Stimulated activated CD8-positive, alpha-beta memory T cell treated with anti-CD3 and anti-CD28 coated beads, Interleukin-4, amount 100 ng/mL, for 48 hours (primary cell): ENCODE measurements at regions not wholly inside any gene's neighbourhood (a gene's known extent, or its start where the extent isn't known, plus 50 kb on each side); places are given as distances from the start of the nearest gene placed in this dataset.

Experiments used
- DNase-seq: peaks from one replicate; pipeline ENCODE4 v3.0.0-alpha.2; 2020

DNA sequence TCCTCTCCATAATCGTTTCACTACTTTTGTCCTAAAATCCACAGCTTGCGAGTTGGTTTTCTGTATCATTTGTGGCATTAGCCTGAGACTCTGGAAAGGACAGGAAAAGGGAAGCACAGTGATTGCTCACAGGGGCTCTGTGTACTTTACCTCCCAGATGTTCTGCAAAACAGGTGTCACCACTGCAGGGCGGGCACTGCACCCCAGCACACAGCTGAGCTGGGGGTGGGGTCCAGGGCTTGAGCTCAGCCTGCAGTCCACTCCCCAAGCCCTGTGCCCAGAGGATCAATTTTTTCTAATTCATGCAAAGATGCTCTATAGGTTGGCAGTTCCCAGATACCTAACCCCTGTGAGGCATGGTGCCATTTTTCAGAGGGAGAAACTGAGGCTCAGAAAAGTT lies 119.4 kb upstream of the GLI2 start:
- no peak for DNase-seq

DNA sequence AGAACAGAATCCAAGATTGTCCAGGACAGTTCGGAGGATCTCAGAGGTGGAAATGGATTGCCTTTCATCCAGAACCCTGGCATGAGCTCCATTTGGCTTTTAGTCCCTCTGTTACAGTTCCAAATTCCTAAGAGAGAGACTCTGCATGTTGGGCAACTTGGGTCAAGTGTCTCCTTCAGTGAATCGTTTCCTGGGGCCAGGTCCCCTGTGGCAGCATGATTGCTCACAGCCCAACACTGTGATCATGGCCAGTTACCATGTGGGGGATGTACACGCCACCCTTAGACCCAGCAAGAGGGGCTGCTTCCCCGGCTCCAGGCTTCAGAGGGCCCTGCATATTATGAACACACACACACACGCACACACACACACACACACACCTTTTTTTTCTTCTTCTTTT lies 118.6 kb upstream of the GLI2 start:
- DNase-seq: no peak

- no peak for DNase-seq
These were observed 116.8 kb upstream of the GLI2 start for GRCh38 chr2:120618830-120619229.

- no peak for DNase-seq
These were observed 116.1 kb upstream of the GLI2 start for GRCh38 chr2:120619579-120619978.

GRCh38 chr2:120620025-120620793 lies 115.5 kb upstream of the GLI2 start:
- DNase-seq: no peak

DNA sequence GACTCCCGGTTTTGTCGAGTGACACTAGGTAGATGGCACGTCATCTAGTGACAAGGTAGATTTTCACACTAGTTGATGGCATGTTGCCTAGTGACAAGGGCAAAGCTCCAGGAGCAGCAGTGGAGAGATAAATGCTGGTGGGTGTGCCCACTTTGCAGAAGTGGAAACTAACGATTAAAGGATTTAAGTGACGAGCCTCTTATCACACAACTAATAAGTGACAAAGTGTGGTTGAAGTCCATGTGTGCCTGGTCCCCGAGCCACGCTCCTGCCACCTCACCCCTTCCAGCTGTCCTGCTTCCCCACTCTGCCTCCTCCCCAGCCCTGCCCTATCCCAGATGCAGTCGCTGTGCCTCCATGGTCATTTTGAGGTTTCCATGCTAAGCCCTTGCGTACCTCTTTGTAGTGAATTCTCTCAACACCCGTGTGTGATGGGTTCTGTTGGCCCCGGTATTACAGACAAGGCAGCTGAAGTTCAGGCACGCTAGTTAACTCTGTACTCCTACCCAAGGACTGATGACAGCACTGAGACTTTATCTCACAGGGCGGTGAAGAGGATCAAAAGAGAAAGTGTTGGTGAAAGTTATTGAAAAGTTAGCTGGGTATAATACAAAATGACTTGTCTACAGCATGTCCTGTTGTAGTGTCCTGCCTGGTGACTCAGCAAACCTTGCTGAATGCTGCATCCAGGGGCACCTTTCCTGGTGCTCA lies 113.4 kb upstream of the GLI2 start:
- no peak for DNase-seq

GRCh38 chr2:120622886-120623753 lies 112.5 kb upstream of the GLI2 start:
- DNase-seq: no peak

GRCh38 chr2:120624061-120624737 lies 111.5 kb upstream of the GLI2 start:
- no peak for DNase-seq

DNA sequence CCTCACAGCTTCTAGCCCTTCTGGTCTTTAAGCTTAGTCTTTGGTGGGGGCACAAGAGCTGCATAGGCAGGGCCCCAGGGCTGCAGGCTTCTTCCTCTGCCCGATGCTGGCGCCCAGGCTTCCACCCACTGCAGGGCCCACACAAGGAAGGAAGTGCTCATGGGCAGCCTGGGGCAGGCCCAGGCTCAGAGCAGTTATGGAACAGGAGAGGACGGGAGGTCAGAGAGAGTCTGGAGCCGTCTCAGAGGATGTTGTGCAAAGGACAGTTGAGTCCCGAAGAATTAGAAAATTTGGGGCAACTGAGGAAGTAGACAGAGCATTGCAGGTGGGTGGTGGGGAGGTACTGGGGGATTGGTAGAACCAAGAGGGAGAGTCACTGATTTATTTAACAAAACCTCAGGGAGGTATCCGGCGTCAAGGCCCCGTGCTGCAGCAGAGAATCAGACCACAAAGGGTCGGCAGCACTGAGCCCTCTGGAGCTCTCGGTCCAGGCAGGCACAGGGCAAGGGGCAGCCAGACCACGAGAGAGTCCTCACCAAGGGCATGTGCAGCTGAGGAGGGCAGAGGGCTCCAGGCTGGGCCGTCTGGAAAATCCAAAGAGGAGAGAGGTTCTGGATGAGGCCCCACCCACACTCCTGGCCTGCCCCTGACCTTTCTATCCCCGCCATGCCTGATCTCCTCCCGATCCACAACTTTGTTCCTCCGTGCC lies 110.8 kb upstream of the GLI2 start:
- DNase-seq: no peak

DNA sequence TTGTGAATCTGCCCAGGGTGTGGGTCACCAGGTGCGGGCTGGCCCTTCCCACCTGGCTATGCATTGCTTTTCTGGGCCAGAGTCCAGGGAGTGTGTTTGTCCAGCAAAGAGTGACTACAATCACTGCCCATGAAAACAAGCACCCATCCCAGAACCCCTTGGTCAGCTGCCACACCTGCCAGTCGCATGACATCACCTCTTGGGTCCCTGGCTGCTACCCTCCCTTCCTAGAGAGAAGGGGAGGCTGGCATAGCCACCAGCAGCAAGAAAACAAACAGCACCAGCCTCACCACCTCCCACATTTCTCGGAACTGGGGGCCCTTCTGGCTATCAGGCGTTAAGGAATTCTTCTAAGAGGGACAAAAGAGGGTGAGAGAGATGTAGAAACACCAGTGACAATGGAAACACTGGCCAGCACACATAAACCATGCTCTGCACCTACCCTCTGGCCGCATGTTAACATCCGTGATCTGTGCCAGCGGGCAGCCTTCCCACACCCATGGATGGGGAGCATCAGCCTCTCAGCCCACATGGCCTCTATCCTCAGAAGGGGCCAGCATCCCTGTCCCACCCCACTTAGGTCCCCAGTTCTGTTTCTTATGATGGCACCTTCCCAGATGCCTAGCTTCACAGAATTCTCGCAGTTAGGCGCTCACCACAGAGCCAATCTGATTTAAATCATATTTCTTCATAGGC lies 109.7 kb upstream of the GLI2 start:
- DNase-seq: no peak

DNA sequence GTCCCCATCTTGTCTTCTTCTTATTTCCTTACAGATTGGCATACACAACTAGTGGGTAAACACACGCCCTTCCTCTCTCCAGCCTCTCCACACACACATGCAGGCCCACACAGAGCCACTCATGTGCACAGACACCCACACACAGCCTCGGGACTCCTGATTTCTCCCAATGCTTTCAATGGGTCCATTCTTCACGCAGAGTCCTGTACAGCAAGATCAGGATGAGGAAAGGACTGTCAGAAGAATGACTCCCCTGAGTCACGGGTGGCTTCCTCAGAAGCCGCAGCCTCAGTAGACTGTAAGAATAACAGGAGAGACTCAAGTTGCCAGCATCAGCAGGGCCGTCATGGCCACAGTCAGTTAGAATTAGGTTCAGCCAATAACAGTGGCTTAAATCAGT lies 109.1 kb upstream of the GLI2 start:
- DNase-seq: no peak

DNA sequence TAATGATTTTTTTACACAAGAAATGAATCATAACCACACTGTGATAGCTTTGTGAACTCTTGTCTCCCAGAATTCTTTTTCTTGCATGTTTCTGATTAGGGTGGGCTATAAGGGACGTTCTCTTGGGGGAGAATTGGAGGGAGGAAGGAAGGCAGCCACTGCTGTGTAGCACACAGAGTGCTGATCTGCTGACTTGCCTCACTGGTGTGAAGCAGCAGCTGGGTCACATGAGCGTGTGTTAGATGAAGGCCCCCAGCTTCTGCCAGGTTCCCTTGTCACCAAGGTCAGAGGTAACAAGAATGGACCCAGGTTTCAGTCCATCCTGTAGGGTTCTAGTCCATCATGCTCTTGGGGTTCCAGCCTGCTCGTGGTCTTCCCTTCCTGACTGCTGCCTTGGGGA lies 107.4 kb upstream of the GLI2 start:
- no peak for DNase-seq

GRCh38 chr2:120629241-120629895 lies 106.3 kb upstream of the GLI2 start:
- no peak for DNase-seq

- no peak for DNase-seq
These were observed 105.5 kb upstream of the GLI2 start for GRCh38 chr2:120630031-120630701.

DNA sequence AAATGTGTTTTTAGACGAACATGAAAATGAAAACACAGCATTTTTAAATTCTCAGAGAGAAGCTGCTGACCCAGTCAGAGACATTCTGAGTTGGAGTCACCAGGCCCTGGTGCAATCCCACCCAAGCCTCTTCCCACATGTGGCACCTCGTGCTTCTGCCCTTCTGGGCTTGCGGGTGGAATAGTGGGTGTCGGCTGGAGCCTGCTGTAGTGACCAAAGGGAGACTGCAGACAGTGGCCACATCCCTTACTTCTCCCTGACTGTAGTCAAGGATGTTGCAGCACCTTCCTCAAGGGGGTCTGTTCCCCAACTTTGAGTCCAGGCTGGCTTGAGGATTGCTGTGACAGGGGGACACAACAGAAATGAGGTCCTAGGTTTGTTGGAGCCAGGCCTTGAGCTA lies 104.4 kb upstream of the GLI2 start:
- DNase-seq: no peak

GRCh38 chr2:120631724-120632123 lies 103.9 kb upstream of the GLI2 start:
- no peak for DNase-seq

DNA sequence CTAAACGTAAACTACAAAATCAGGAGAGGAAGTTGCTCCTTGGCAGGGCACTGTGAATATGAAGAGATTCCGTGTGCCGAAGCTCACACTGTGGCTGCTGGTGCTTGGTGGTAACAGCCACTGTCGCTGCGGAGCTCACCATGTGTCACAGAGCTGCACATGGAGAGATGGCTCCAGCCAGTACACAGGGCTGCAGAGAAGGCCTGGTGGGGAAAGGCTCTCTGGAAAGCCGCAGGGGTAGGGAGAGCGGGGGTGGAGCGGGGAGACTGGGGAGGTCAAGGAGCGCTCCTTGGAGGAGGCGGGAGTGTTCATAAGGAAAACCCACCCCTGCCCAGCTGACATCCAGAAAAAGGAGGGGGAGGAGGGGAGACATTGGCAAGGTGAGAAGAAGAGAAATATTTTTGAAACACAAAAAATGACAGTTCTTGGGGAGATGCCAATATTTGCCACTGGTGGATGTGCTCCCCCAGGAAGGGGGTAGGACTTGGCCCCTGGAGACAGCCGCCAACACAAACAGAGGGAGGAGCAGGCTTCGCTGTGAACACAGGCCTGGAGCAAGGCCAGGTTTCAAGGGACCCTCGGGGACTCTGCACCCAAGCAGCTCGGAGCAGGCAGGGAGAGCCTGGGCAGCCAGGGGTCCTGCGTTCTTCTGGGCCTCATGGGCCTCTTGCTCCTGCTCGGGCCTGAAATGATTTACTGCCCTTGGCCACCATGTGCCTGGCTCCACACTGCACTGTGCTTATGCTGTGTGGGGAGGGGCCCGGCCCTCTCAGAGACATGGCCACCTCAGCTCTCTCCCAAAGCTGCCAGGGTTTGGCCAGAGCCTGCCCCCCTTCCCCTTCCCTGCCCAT lies 102.6 kb upstream of the GLI2 start:
- no peak for DNase-seq

- no peak for DNase-seq
These were observed 101.1 kb upstream of the GLI2 start for GRCh38 chr2:120634533-120634932.

DNA sequence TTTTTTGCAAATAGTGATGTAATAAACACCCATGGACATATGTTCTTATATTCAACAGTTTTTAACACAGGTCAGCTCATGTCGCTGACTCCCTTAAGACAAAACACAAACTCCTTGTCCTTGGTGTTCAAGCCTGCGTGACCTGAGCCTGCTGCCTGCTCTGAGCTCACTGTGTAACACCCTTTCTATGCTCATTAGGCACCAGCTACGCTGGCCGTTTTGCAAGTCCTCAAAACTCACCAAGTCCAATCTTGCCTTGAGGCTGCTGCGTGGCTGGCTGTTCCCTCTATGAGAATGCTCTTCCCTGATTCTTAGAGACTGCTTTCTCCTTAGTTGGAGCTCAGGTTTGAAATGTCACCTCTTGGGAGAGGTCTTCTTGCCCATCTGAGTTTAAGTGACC lies 100.5 kb upstream of the GLI2 start:
- no peak for DNase-seq

DNA sequence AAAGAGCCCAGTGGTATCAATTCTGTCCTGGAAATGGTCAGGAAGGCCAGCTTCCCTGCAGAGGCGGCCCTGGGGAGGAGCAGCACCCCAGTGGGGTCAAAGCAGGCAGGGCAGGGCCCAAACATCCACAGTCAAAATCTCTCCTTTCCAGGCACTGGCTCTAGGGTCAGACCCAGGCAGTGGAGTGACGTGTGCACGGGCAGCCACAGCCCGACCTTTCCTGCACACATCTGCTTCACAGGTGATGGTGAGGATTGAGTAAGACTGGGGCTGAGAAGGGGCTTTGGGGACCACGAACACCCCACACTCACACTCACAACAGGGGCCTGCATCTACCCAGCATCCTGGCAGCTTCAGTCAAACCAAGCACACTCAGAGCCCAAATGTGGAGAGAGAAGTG lies 97.8 kb upstream of the GLI2 start:
- DNase-seq: no peak
